HG03095 (cell line): ENCODE measurements at regions not wholly inside any gene's neighbourhood (a gene's known extent, or its start where the extent isn't known, plus 50 kb on each side); places are given as distances from the start of the nearest gene placed in this dataset.

Experiments used
- ATAC-seq: cut with Tn5 transposase; IDR thresholded peaks from one replicate; pipeline ENCODE4 v1.9.1; 2021; ENCODE audit warnings: moderate library complexity; ENCODE audit not compliant: unreplicated experiment

DNA sequence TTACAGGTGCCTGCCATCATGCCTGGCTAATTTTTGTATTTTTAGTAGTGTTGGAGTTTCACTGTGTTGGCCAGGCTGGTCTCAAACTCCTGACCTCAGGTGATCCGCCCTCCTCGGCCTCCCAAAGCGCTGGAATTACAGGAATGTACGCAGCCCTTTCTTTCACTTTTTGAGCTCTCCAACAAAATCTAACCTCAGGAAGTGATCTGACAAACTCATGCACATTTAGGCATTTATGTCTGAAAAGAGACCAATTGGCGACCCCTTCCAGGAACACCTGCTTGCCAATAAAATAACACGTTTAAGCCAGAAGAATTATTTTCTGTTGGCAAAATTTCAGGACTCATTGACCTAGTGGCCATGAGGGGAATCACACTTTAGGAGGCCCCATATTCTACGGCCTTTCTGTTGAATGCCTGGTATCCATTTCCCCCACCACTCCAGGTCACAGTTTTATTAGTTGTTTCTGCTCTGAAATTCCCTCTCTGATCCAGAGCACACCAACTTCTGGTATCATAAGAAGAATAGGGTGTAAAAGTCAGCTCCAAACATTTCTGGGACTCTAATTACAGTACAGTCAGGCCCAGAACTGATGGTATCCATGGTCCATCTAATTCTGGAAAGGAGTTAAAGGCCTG lies 65.8 kb upstream of the FRMD4A start:
- ATAC-seq = no peak

DNA sequence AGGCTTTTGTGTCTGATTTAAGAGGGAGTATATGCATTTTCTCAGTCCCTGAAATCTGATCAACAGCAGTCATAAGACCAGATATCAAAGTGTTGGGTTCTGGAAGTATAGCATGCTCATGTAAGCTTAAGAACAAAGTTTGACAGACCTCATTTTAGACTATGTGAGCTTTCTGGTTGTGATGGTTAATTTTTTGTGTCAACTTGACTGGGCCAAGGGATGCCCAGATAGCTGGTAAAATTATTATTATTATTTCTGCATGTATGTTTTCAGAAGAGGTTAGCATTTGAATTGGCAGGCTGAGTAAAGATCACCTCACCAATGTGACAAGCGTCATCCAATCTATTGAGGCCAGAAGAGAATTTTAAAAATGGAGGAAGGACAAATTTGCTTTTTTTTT lies 63.5 kb upstream of the FRMD4A start:
- no peak for ATAC-seq

DNA sequence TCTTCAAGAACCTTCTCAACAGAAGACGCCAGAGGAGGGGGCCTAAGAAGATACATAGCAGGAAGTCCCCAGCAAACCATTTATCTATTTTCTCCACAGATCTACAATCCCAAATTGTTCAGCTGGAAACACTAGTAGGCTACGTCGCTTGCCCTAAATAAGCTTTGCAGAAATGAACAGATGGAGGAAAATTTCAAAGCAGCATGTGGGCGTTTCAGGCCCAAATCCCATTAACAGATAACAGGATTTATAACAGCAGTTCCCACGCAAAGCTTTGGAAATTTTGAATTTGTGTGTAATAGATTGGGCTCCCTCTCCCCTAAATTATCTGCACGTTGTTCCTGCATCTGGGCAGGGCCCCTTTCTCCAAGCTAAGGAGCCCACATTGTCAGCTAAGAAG lies 60.6 kb upstream of the FRMD4A start:
- ATAC-seq = no peak

DNA sequence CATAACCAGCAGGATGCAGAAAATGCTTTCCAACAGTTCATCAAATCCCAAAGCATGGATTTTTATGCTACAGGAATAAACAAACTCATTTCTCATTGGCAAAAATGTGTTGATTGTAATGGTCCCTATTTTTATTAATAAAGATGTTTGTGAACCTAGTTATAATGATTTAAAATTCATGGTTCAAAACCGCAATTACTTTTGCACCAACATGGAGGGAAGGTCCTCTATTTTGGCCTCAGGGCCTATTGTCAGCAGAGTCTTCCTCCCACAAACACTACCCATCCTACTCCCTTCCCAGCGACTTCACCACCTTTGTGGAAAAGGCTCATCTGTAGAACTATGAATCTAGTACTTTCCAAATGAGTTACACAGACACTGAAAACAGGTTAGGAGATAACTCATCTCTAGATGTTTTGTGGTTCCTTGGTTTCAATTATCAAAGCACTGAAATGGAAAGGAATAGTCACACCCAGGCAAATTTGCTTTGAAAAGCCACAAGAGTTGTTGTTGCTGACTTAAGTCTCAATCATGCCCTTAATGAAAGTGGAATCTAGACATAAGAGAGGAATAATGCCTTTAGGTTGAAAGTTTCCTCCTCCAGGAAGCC lies 59.4 kb upstream of the FRMD4A start:
- ATAC-seq = peak; percentile 89

DNA sequence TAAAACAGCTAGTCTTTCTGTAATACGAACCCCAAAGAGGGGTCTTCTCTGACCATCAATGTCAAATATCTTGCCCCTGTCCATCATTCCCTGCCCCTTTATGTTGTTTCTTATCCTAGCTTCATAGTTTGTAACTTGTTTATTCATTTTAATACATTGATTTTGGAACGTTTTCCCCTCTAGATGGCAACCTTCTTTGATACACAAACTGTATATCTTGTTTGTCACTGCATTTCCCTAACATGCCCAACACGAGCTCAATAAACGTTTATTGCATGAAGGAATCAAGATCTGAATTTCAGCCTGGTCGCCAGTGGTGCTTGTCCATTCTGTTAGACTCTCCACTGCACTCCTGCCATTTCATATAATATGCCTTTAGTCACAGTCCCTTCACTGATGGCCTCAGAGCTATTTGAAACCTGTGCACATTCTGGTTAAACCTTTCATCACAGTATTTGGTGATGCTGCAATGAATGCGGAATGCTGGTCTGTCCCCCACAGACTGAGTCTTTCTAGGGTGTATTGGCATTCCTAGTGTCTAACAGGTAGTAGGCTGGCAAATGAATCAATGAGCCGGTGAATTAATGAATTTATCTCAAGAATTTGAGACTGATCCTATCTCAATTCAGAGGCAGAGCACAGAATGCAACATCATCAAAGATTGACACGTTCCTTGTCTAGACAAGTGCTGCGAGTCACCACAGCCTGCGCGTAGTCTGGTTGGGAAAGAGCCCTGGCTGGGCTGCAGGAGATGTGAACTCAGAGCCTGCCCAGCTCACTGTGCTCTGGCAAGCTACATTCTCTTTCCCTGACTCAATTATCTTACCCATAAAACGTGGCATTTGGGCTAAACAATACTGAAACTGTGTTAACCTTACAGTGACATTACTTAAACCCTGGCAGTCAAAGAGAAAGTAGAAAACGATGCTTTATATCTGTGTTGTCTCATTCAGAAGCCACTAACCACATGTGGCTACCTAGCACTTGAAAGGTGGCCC lies 55.2 kb upstream of the FRMD4A start:
- ATAC-seq = no peak

DNA sequence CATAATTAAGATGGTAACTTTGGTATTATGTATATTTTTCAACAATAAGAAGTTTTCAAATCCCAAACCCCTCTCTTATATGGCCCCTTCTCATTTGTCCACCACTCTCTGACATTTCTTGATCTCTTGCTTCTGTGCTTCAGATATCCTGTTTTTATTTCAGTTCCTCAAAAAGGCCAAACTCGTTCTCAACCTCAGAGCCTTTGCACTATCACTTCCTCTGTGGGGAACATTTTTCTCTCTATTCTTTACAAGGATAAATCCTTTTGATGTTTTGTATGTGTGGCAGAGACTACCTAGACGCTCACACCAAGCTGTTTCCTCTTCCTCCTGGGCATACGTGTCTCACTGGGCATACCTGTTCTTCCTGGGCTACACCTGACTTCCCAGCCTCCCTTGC lies 54.2 kb upstream of the FRMD4A start:
- no peak for ATAC-seq

DNA sequence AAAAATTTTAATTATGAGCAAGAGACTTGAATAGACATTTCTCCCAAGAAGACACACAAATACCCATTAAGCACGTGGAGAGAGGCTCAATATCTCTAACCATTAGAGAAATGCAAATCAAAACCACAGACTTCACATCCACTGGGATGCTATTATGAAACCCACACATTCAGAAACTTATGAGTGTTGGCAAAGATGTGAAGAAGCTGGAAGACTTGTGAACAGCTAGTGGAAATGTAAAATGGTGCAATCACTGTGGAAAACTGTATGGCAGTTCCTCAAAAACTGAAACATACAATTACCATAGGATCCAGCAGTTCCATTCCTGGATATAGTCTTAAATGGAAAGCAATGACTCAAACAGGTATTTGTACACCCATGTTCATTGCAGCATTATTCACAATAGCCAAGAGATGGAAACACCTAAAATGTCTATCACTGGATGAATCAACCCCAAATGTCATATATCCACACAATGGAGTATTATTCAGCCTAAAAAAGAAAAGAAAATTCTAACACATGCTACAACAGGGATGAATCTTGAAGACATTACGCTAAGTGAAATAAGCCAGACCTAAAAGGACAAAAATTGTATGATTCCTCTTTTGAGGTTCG lies 53.5 kb upstream of the FRMD4A start:
- no peak for ATAC-seq

DNA sequence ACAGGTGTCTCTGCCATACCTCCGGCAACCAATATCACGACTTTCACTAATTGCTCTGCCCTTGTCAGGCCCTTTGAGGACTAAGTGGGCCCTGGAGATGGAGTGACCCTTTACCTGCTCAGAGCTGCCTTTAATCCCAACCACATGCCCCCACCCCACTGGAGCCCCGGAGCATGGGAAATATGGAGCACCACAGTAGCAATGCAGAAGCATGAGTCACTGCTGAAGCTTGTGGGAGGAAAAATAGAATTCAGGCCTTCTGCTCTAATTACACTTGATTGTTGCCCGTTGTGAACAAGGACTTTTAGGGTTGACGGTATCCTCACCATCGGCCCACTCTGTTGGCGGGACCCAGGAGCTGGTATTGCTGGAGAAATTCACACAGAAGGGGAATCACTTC lies 52.5 kb upstream of the FRMD4A start:
- no peak for ATAC-seq

DNA sequence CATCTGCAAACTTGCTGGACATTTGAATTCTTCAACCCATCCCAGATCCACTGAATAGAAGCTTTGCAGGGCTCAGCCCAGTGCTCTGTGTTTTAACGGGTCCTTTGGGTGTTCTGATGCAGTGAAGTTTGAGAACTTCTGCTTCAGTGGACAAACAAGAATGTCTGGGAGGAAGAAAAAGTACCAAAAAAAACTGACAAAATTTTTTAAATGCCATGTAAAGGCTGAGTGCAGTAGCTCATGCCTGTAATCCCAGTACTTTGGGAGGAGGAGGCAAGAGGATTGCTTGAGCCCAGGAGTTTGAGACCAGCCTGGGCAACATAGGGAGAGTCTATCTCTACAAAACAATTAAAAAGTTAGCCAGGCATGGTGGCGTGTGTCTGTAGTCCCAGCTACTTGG lies 51.8 kb upstream of the FRMD4A start:
- ATAC-seq = no peak

DNA sequence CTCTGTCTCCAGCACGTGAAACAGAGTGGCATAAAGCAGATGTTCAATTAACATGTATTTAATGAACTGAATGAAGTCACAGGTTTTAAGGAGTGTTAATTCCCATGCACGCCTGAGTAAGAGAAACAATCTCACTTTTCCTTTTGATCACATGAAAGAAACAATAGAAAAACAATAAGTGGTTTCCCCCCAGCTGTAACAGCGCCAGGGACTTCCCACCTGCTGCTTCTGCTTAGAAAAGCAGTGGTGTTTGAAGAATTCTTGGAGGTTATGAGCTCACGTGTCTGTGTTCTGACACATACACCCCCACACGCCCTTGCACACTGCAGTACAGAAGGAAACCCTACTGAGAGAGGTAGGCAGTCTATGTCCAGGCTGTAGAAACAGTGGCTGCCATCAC lies 51.3 kb upstream of the FRMD4A start:
- peak; percentile 44 for ATAC-seq

DNA sequence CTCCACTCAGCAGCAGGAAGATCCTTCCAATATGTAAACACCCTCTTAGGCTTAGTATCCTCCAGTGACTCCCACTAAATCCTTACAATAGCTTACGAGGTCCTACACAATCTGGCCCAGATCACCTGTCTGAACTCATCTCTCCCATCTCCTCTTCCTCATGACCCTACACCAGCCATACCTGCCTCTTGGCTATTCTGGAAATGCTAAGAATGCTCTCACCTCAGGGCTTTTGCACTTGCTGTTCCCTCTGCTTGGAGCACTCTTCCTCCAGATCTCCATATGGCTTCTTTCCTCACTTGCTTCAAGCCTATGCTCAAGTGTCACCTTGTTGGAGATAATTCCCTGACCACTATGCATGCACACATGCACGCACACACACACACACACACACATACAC lies 50.8 kb upstream of the FRMD4A start:
- no peak for ATAC-seq

DNA sequence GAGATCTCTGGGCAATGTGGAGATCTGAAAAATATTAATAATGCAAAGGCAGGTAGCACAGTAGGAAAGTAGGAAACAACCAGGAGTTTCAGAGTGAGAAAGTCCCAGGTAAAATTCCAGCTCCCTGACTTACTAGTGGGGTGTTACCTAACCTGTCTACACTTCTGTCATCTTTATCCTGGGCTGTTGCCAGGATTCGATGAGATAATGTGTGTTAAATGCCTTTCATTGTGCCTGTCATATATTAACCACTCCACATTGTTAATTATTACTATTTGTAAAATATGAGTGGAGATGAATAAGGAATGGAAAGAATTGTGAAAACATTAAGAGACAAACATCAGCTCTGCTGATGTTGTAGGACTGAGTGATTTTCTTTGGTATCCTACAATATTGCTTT lies 50.0 kb upstream of the FRMD4A start:
- no peak for ATAC-seq
